H1 (cell line): ENCODE measurements at regions not wholly inside any gene's neighbourhood (a gene's known extent, or its start where the extent isn't known, plus 50 kb on each side); places are given as distances from the start of the nearest gene placed in this dataset.

Source experiments
- PHF8 ChIP-seq: fragments of 200-600 bp; sonication (generic); conservative IDR thresholded peaks from 2 replicates; pipeline ENCODE4 v1.7.1; 2012; ENCODE audit warnings: low read depth, mild to moderate bottlenecking, inconsistent platforms, low read length, moderate library complexity
- YY1 ChIP-seq: IDR thresholded peaks from 2 replicates; pipeline ENCODE4 v1.6.1; 2011; ENCODE audit warnings: low read depth, mild to moderate bottlenecking, low read length
- TF ChIP-seq, protein P1 (sequence below), 3 experiments: IDR thresholded peaks; 1 replicate in 2 of 3; 2 replicates in 1 of 3; pipeline versions ENCODE4 v1.5.1 to v1.6.1; 2011; ENCODE audit warnings: low read length in 3 of 3, mild to moderate bottlenecking in 3 of 3, inconsistent platforms in 2 of 3, low read depth in 1 of 3, moderate library complexity in 1 of 3; ENCODE audit not compliant: insufficient read depth in 1 of 3; ENCODE audit errors: control extremely low read depth in 1 of 3

DNA sequence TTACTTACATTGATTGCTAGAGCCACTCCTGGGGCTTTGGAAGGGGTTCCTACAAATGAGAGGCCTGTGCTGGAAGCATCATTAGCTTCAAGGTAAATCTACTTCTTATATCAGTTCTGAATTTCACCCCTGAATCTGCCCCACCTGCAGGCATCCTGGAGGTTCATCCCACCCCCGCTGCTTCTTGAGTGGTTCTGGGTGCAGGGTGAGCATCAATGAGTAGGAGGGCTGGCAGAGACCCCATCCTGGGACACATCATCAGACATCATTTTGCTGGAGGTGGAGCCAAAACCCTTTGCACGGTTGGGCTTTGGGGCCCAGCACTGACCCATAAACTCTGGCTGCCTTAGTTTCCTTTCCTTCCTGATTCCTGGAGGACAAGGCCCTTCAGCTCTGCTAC, 143.7 kb downstream of the PTPN20 start (continued):
- TF ChIP-seq, protein P1, sequence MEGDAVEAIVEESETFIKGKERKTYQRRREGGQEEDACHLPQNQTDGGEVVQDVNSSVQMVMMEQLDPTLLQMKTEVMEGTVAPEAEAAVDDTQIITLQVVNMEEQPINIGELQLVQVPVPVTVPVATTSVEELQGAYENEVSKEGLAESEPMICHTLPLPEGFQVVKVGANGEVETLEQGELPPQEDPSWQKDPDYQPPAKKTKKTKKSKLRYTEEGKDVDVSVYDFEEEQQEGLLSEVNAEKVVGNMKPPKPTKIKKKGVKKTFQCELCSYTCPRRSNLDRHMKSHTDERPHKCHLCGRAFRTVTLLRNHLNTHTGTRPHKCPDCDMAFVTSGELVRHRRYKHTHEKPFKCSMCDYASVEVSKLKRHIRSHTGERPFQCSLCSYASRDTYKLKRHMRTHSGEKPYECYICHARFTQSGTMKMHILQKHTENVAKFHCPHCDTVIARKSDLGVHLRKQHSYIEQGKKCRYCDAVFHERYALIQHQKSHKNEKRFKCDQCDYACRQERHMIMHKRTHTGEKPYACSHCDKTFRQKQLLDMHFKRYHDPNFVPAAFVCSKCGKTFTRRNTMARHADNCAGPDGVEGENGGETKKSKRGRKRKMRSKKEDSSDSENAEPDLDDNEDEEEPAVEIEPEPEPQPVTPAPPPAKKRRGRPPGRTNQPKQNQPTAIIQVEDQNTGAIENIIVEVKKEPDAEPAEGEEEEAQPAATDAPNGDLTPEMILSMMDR (IDR thresholded peaks at IDR 0.05; ENCODE audit: control extremely low read depth in 1 of 3, insufficient read depth in 1 of 3, low read depth in 1 of 3, low read length in 3 of 3) = no peak
- TF ChIP-seq YY1 = no peak
- TF ChIP-seq PHF8 = no peak
